ENCODE measurements at regions not wholly inside any gene's neighbourhood (a gene's known extent, or its start where the extent isn't known, plus 50 kb on each side); places are given as distances from the start of the nearest gene placed in this dataset.

DNA sequence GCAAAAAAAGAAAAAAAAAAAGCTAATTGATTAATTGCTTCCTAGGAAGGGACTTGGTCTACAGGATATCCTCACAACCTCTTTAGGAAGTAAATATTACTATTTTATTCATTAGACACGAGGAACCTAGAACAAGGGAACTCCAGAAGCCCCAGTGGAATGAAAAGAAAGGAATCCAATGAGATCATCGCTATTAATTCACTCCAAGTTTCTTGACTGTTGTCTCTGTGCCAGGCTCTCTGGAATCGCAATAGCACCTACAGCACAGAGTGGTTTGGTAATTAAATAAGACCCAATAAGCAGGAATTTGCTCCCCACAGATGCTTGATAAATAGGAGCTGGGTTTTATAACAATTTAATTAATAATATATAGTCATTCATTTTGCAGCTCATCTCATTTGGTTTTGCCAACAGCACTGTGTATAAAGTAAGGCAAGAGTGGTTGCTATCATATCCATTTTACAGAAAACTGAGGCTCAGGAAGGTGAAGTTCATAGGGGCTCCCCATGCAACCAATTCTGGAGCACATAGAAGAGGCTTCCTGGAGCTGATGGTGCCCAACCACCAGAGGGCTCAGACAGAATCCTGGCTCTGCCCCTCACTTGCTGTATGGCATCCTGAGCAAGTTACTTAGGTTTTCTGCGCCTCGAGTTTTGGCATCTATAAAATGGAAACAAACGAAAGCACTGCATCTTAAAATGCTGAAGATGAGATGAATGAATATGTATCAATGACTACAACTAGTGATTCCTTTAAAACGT lies 420.2 kb downstream of the MED13L start:
- TF ChIP-seq, protein P1, sequence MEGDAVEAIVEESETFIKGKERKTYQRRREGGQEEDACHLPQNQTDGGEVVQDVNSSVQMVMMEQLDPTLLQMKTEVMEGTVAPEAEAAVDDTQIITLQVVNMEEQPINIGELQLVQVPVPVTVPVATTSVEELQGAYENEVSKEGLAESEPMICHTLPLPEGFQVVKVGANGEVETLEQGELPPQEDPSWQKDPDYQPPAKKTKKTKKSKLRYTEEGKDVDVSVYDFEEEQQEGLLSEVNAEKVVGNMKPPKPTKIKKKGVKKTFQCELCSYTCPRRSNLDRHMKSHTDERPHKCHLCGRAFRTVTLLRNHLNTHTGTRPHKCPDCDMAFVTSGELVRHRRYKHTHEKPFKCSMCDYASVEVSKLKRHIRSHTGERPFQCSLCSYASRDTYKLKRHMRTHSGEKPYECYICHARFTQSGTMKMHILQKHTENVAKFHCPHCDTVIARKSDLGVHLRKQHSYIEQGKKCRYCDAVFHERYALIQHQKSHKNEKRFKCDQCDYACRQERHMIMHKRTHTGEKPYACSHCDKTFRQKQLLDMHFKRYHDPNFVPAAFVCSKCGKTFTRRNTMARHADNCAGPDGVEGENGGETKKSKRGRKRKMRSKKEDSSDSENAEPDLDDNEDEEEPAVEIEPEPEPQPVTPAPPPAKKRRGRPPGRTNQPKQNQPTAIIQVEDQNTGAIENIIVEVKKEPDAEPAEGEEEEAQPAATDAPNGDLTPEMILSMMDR (IDR thresholded peaks at IDR 0.05; ENCODE audit: low read depth, low read length) = peak; percentile 17
- no peak for TF ChIP-seq POLR2A (IDR thresholded peaks at IDR 0.05; ENCODE audit: extremely low read depth, insufficient read length)
